HG02943 (cell line): ENCODE measurements at regions not wholly inside any gene's neighbourhood (a gene's known extent, or its start where the extent isn't known, plus 50 kb on each side); places are given as distances from the start of the nearest gene placed in this dataset.

ENCODE experiments used
- ATAC-seq: cut with Tn5 transposase; IDR thresholded peaks from one replicate; pipeline ENCODE4 v1.9.1; 2021; ENCODE audit warnings: mild to moderate bottlenecking, low read depth, moderate library complexity; ENCODE audit not compliant: unreplicated experiment

DNA sequence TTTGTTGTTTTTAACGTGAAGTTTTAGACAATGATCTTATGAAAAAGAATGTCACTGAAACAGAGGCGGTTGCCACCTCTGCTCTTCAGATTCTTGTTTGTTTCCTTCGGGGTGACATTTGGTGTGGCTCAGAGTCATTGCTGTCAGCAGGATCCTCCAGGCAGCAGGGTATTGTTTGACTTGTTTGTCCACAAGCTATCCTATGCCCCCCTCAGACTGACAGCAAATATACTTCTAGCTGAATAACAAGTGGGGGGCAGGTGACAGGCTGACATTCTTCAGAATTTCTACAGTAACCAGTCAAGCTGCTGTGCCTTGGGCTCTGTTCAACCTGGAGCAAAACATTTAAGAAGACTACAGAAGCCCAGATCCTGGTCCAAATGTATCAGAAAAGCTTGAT, 383.3 kb downstream of the YTHDC2 start:
- no peak for ATAC-seq

DNA sequence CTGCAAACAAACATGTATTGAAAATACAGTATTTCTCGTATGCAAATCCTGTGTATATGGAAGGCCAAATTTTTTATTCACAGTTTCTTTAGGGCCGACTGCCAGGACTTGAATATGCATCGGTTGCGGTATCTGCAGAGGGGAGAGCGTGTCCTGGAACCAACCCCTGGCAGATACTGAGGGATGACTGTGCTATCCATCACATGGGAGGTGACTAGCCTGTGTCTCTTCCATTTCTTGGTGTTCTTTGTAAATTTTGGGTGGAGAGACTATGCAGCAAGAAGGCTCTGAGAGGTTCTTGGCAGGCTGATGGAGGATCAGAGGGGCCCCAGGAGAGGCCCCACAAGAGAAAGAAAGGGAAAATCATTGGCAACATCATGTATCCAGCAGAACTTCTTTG, 384.3 kb downstream of the YTHDC2 start:
- no peak for ATAC-seq

DNA sequence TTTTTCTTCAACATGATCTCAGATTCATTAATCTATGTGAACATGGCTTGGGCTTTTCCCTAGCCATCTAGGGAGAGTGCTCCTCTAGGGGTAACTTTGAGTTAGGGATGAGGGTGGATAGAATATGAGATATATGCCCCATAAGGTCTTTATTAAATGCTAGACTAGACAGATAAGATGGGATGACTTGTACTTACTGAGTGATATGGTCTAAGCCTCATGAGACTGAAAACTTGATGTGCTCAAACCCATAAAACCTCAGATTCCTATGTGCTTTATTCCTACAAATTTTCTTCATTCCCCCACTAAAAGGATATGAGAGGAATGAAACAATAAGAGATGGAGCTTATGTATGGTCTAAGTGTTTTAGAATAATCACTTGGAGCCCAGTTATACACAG, 386.6 kb downstream of the YTHDC2 start:
- ATAC-seq, result no peak

GRCh38 chr5:113900816-113901215, 387.3 kb downstream of the YTHDC2 start:
- no peak for ATAC-seq

DNA sequence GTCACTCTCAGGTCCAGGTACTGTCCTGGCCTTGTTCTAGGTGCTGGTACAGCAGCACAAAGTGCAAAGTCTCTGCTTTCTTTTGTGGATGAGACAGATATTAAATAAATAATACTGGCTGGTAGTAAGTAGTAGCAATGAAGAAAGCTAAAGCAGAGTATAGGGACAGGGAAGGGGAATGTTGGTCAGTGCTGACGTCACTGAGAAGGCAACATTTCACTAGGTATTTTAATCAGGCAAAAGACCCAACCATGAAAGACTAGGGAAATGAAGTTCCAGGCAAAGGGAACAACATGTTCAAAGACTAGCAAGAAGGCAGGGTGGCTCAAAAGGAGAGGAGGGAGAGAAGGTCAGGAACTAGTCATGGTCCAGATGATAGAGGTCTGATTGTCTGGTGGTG, 388.2 kb downstream of the YTHDC2 start:
- ATAC-seq, result no peak

DNA sequence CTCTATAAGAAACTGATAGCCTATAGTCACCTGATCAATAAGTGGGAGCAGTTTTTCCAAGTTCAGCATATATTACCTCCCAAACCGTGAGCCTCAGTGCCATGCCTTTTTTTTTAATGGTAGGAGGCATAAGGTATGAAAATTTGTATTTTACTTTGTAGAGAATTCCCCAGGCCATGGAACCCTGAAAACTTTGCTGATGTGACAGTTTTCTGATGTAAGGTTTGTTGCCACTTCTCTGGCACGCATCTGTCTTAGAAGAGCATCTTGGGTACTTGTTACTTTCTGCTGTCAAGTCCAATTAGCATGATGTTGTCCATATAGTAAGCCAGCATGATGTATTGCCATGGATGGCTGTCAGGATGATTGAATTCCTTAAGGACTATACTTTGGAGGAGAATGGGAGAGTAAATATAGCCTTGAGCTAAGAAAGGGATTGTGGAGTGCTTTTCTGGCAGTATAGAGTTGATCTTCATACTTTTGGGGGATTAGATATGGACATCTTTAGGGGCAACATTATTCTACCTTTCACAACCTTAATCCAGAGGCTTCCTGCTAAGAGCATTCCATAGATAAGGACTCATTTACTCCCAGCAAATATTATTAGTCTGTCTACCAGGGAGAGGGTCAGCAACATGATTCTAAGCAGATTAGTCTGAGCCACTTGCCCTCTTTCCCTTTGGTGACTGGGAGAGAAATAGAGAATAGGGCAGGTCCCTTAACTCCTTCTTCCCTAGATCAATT, 389.6 kb downstream of the YTHDC2 start:
- ATAC-seq, result no peak

DNA sequence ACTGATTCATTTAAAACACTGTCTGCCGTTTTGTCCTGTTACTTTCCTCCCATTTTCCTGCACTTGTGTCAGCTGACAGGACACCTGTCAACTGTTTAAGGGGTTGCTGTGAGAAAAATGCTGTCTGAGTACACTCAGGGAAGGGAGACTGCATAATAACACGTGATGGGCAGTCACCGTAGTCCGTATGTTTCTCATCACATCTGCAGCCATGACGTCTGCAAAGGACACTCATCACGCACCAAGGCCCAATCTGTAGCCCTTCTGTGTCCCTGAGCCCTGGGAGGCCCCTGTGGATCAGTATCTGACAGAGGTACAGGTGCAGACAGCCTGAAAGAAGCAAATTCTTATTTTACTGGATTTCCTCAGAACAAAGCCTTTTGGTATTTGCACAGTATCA, 396.3 kb downstream of the YTHDC2 start:
- no peak for ATAC-seq

DNA sequence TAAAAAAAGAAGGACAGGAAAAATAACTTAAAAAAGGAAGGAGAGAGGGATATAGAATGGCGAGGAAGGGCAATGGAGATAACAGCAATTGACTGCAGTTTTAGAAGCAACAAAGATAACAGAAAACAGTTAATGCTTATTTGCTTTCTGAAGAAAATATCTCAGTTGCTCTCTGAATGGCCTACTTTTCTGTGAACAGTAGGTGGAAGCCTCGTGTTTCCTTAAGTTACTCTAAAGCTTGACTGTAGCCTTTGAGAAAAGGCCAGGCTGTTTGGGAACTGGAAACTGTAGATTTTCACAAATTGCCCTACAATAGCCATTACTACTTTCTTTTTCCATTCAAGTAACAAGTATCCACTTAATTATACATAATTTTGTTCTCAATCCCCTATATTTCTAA, 404.5 kb downstream of the YTHDC2 start:
- no peak for ATAC-seq

DNA sequence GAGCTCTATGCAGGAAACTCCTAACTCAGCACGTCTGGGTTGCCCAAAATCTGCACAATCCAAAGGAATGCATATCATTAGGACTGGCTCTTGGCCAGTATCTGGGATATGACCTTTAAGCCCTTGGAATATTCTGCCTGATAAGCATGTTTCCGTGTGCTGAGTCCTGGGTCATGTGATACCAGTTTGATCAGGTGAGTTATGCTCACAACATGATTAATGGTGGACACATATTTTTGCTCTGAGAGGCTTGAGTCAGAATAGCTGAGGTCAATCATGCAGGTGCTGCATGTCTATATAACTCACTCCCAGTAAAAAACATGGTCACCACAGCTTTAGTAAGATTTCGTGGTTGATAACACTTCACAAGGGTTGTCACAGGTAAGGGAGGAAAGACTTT, 408.8 kb downstream of the YTHDC2 start:
- no peak for ATAC-seq

DNA sequence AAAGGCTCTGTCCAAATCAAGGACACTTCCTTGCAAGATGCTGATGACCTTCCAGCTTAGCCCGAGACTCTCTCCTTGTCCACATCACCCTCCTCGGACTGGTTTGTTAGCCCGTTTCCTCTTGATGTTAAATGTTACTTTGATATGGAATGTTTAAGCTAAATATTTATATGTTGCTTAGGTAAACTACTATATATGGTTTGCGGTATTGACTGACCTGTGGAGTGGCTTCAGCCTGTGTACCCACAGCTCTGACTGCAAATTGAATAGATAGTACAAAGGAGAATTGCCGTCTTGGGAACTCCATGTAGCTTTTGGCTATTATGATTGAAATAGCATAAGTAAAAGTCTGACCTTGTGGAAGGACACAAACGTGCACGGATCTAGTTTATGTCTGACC, 422.0 kb downstream of the YTHDC2 start:
- no peak for ATAC-seq

DNA sequence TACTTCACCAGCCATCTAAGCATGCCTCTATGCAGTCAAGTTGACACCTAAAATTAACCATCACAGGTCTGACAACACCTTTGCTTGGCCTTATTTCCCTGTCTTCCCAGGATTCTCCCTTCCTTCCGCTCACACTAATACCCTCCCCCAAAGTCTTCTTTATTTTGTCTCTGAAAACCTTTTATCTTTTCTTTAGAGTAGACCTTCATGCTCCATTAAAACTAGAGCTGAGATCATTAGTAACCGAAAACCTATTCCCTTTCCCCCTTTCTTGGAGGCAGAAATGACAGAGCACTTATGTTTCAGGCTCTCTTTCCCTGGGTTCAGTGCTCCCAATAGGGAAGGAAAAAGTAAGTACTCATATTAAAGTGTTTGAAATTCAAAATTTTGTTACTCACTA, 423.8 kb downstream of the YTHDC2 start:
- ATAC-seq, result no peak

GRCh38 chr5:113939988-113940387, 421.9 kb upstream of the KCNN2 start:
- no peak for ATAC-seq

DNA sequence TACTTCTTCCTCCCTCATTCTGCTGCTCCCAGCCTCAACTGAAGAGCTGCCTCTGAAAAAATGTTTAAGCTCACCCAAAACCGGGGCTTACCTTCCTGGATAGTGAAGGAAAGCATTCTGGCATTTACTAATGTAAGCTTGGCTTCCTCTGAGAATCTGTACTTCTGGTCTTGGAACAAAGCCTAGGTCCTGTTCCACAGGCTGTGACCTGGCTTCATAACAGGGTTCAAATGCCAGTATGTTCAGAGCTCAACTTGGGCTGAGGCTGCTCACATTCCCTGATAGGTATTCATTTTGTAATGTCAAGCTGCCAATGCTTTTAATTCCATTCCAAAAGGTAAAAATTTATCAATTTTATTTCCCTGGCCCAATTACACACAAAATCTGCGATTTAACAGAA, 411.7 kb upstream of the KCNN2 start:
- no peak for ATAC-seq

DNA sequence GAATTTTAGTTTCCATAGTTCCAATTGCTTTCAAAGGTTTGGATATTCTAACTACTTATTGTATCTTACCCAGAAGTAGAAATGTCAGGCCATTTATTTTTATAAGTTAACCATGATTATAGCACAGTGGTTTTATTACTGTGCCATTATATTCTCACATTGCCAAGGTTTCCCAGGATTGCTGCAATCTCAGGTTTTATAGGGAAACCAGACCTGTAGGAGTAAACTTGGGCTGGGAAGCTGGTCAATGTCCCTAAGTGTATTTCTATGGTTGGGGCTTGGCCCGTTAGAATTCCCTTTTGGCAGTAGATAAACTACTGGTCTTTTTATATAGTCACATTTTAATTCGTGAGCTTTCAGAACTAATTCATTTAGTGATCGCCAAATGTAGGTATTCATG, 396.6 kb upstream of the KCNN2 start:
- ATAC-seq, result no peak

DNA sequence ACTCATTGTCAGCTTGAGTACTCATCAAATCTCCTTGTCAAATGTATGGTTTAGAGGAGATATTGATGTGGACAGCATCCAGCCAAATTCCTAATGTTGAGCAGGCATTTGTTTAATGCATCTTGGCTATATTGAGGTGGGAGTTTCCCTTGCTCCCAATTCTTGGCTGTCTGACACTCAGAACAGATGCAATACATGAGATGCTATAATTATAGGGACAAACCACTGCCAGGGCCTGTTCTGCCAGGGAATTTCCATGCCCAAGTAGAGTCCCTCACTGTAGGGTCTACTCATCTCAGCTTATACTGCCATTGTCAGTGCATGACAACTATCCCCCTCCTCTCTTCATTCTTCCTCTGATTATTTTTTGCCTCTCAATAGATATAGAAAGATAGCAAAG, 392.0 kb upstream of the KCNN2 start:
- ATAC-seq, result no peak

- ATAC-seq, result no peak
These were observed 390.4 kb upstream of the KCNN2 start for GRCh38 chr5:113971454-113971853.

- no peak for ATAC-seq
These were observed 386.9 kb upstream of the KCNN2 start for GRCh38 chr5:113974976-113975375.

DNA sequence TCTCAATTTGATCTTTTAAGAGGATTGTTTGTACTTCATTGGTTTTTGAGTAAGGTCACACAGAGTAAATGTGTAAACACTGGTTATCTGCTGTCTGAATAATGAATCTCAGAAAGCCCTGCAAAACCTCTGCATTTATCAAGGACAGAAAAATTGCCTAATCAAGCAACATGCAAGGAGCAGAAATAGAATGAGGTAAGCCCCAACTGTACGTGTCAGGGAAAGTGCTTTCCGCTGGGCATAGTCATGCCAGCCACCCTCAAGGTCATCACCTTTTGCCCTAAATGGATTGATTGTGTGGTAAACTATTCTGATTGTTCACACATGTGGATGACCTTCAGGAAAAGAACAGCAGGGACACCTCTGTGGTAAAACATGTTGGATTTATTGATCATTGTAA, 376.9 kb upstream of the KCNN2 start:
- ATAC-seq, result no peak

DNA sequence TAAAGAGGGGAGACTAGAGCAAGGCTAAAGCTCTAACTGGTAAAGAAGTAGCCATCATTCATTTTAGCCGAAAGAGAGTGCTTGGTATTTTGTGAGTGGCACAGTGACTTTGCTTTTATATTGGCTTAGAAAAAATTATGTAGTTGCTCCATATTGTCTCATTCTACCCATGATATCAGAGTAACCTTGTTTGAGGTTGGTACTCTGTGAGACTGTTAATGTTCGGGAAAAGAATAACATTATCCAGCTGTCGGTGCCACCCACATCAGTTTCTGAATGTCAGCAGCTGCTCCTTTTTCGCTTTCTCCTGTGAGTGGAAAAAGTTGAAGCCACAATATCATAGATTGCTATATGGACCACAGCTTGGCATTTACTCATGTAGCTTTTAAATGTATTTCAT, 376.4 kb upstream of the KCNN2 start:
- ATAC-seq, result no peak

DNA sequence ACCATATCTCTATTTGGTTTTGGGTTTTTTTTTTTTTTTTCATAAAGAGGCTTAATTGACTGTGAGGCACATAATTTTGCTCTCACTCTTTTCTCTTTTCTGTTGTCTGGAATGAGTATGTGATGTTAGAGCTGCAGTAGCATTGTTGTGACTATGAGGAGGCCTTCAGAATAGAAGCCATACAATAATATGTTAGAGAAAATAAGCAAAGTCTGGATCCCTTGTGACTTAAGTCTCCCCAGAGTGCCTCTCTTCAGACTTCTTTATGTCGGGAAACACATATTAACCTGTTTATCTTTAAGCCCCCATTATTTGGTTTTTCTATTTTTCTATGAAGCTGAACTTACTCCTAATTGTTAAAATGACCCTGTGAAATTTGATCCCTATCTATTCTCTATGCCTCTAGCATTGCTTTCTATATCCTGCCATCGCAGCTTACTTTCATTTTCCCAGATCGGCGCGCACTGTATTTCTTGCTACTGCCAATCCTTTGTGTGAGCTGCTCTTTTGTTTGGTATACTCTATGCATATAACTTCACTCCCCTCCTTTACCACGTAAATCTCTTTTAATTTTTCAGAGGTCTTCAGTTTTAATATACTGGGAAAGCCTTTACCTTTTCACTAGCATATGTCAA, 372.5 kb upstream of the KCNN2 start:
- ATAC-seq, result no peak

DNA sequence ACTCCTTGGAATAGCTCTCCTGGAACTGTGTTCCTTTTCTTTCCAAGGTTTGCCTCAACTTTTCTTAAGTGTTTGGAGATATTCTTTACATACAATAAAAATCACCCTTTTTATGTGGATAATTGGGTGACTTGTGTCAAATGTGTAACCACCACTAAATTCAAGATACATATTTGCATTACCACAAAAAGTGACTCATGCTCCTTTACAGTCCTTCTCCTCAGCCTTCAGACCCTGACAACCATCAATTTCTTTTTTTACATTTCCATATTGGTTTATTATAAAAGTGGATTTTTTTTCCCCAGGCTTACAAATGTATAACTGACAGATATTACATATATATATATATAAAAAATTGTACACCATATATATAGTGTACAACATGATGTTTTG, 372.0 kb upstream of the KCNN2 start:
- no peak for ATAC-seq

- no peak for ATAC-seq
These were observed 360.8 kb upstream of the KCNN2 start for GRCh38 chr5:114001076-114001475.

DNA sequence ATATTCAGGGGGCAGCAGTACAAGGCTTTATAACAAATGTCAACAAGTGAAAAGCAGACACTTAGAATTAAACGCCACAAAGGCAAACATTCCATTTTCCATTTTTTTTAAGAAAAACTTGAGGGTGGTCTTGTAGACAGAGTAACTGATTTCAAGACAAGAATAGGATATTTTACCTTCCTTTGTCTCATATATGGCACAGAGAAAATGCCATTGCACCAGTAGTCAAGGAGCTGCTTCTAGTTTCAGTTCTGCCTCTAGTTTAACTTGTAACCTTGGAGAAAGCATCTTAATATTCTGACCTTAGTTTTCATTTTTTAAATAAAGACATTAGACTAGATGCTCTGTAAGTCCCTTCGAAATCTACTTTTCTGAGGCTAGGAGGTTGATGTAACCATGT, 355.3 kb upstream of the KCNN2 start:
- no peak for ATAC-seq
